Cardiac fibroblast (primary cell): ENCODE measurements at regions not wholly inside any gene's neighbourhood (a gene's known extent, or its start where the extent isn't known, plus 50 kb on each side); places are given as distances from the start of the nearest gene placed in this dataset.

ENCODE experiments used
- DNase-seq, 2 donors: peaks; one replicate each; pipeline versions ENCODE4 v3.0.0 to v3.0.0-alpha.2; 2010; ENCODE audit warnings: low read depth in 2 of 2
- H3K4me3 ChIP-seq, 2 donors: replicated peaks in 1 of 2; 1 replicate in 1 of 2; 2 replicates in 1 of 2; pipeline ENCODE4 v1.5.1; 2011; ENCODE audit warnings: low read depth in 2 of 2, low read length in 2 of 2, mild to moderate bottlenecking in 2 of 2, moderate library complexity in 1 of 2
- TF ChIP-seq, protein P1 (sequence below): IDR thresholded peaks from one replicate; pipeline ENCODE4 v1.5.1; 2011; ENCODE audit warnings: low read depth, mild to moderate bottlenecking, low read length, inconsistent platforms

DNA sequence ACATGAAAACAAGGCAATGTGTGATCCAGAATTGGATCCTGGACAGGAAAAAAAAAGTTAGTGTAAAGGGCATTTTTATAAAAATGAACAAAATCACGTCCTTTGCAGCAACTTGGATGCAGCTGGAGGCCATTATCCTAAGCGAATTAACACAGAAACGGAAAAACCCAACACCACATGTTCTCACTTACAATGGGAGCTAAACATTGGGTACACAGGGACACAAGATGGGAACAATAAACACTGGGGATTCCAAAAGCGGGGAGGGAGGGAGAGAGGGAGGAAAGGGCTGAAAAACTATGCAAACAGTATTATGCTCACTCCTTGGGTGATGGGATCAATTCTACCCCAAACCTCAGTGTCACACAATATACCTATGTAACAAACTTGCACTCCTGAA is 91.4 kb upstream of the BTBD3 start:
- H3K4me3 ChIP-seq, result no peak overlapping the region
- no peak for DNase-seq
- TF ChIP-seq, protein P1, sequence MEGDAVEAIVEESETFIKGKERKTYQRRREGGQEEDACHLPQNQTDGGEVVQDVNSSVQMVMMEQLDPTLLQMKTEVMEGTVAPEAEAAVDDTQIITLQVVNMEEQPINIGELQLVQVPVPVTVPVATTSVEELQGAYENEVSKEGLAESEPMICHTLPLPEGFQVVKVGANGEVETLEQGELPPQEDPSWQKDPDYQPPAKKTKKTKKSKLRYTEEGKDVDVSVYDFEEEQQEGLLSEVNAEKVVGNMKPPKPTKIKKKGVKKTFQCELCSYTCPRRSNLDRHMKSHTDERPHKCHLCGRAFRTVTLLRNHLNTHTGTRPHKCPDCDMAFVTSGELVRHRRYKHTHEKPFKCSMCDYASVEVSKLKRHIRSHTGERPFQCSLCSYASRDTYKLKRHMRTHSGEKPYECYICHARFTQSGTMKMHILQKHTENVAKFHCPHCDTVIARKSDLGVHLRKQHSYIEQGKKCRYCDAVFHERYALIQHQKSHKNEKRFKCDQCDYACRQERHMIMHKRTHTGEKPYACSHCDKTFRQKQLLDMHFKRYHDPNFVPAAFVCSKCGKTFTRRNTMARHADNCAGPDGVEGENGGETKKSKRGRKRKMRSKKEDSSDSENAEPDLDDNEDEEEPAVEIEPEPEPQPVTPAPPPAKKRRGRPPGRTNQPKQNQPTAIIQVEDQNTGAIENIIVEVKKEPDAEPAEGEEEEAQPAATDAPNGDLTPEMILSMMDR, result no peak

DNA sequence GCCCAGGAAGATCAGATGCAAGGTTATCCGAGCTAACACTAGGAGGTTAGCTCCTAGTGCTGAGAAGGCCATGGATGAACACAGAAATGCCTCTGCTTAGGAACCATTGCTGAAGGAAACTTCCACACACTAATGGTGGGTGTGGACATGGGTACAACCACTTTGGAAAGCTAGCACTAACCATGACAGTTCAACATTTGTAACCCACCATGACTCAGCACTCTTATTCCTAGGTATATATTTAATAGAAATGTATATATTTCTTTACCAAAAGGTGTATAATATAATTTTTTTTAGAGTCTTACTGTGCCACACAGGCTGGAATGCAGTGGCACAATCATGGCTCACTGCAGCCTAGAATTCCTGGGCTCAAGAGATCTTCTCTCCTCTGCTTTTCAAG is 85.3 kb upstream of the BTBD3 start:
- TF ChIP-seq, protein P1, result no peak
- no peak overlapping the region for H3K4me3 ChIP-seq
- DNase-seq, result no peak

DNA sequence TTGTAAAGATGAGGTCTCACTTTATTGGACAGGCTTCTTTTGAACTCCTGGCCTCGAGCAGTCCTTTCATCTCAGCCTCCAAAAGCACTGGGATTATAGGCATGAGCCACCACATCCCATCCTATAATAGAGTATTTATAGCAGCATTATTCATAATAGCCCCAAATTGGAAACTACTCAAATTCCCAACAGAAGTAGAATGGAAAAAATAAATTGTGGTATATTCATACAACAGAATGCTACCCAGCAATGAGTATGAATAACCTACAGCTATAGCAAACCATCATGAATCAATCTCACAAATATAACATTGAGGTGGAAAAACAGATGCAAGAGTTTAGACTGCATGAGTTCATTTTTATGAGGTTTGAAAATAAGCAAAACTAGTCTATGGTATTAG is 84.8 kb upstream of the BTBD3 start:
- DNase-seq, result no peak
- TF ChIP-seq, protein P1, result no peak
- no peak overlapping the region for H3K4me3 ChIP-seq

DNA sequence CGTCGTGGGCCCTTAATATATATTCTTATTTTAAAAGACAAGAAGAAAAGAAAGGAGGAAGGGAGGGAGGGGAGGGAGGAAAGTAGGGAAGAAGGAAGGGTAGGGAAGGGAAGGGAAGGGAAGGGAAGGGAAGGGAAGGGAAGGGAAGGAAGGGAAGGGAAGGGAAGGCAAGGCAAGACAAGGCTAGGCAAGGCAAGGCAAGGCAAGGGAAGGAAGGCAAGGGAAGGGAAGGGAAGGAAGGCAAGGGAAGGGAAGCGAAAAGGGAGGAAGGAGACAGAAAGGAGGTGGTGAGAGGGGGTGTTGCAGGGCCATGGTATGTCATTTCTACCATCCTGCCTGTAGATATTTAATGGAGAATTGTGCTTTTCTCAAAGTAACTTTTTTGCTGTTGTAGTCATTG is 83.9 kb upstream of the BTBD3 start:
- TF ChIP-seq, protein P1, result no peak
- no peak for DNase-seq
- no peak overlapping the region for H3K4me3 ChIP-seq

DNA sequence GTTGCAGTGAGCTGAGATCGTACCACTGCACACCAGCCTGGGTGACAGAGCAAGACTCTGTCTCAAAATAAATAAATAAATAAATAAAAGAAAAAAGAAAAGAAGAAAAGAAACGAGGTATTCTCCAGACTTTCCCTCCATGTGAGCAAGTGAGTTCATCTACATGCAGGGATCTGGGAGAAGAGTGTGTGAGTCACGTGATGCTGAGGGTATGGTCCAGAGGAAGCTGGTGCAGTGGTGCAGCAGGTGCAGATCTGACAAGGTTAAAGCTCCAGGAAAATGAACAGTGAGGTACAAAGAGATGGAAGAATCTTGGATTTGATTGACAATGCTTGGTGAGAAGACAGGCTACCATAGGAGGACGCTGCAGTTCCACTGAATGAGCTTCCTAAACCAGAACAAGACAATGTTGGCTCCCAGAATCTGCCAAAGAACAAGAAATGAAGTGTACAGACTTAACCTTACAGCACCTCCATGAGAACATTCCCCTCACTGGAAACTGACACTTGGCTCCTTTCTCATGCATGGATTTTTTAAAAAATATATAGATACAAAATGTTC is 79.5 kb upstream of the BTBD3 start:
- H3K4me3 ChIP-seq, result no peak overlapping the region
- no peak for DNase-seq
- TF ChIP-seq, protein P1, result no peak

DNA sequence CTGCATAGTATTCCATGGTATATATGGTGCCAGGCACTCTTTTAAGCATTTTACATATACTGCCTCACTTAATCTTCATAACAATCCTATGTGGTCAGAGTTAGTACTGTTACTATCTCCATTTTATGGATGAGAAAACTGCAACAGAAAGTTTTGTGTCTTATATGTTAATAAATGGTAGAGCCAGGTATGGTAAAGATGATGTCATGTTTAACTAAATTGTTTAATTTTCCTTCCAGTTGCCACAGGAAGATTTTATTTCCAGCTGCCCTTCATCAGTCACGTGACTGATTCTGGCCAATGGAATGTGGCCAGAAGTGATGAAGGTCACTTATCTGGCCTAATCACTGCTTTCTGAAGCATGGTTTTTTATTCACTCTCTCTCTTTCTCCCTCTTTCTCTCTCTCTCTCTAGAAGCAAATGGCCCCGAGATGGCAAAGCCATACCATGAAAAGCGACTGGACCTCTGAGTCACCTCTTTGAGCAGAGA is 75.7 kb upstream of the BTBD3 start:
- no peak for DNase-seq
- TF ChIP-seq, protein P1, result no peak
- no peak overlapping the region for H3K4me3 ChIP-seq

DNA sequence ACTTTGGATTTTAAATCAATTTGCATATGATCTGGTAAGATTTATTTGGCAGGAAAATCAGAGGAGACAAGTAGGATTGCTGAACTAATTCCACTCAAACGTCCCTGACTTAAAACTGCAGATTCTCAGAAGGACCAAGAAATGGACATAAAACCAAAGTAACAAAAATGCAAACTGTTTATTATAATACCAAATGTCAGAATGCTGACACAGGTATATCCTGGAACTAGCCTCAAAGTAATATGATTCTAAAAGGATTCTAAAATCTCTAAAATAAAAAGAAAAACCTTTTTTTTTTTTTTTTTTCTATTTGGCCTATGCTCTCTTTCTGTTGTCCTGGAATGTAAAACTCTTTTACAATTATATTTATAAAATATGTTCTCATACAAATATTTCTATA is 74.4 kb upstream of the BTBD3 start:
- no peak for DNase-seq
- TF ChIP-seq, protein P1, result no peak
- H3K4me3 ChIP-seq, result no peak overlapping the region
